Adrenal gland (tissue), 9 donors: ENCODE measurements at regions not wholly inside any gene's neighbourhood (a gene's known extent, or its start where the extent isn't known, plus 50 kb on each side); places are given as distances from the start of the nearest gene placed in this dataset.

ENCODE experiments used
- DNase-seq, 7 donors: peaks; one replicate each; pipeline ENCODE4 v3.0.0-alpha.2; 2019 to 2020
- H3K27ac ChIP-seq, 5 donors: fragments of 200-600 bp; sonication (generic) in 4 of 5; 1 replicate in 3 of 5; 2 replicates in 2 of 5; pipeline versions ENCODE4 v1.5.1 to v1.8.0; 2016 to 2020; ENCODE audit warnings: mild to moderate bottlenecking in 1 of 5
- H3K27me3 ChIP-seq: fragments of 200-600 bp; 2 replicates; pipeline ENCODE4 v1.8.0; 2021
- H3K36me3 ChIP-seq, 2 donors: fragments of 200-600 bp; replicated peaks in 1 of 2; 1 replicate in 1 of 2; 2 replicates in 1 of 2; pipeline versions ENCODE4 v1.5.1 to v1.8.0; 2018 to 2022
- H3K4me1 ChIP-seq, 2 donors: fragments of 200-600 bp; replicated peaks in 1 of 2; 1 replicate in 1 of 2; 2 replicates in 1 of 2; pipeline versions ENCODE4 v1.5.1 to v1.8.0; 2018 to 2021
- H3K4me3 ChIP-seq, 4 donors: fragments of 200-600 bp; sonication (generic) in 3 of 4; one replicate each; pipeline ENCODE4 v1.5.1; 2016 to 2018
- H3K9me3 ChIP-seq, 3 donors: fragments of 200-600 bp; sonication (generic) in 1 of 3; replicated peaks in 1 of 3; 1 replicate in 2 of 3; 2 replicates in 1 of 3; pipeline versions ENCODE4 v1.5.1 to v1.8.0; 2016 to 2021
- POLR2A ChIP-seq, 2 donors: fragments of 450-650 bp; IDR thresholded peaks; one replicate each; pipeline ENCODE4 v1.6.1; 2017; ENCODE audit warnings: antibody characterized with exemption in 2 of 2, mild to moderate bottlenecking in 2 of 2, moderate library complexity in 1 of 2
- WGBS, 4 donors: extraction: QIAGEN DNeasy Blood & Tissue Kit in 2 of 4; methylation state at CpG; one replicate each; pipeline versions ENCODE4 v1.1.5 to v1.1.7; 2013 to 2017; 5-methylcytosine and 5-hydroxymethylcytosine counted together
- intact Hi-C, 2 donors: fragments of 100-400 bp; cut with DNase I; formaldehyde crosslinking; loops; one replicate each; pipeline versions ENCODE4 v1.14.1 to v1.15.0; 2022 to 2023
- TF ChIP-seq, protein P1 (sequence below), 6 experiments: fragments of 450-650 bp in 4 of 6; fragments of 200-600 bp in 2 of 6; sonication (generic) in 1 of 6; IDR thresholded peaks; 1 replicate in 5 of 6; 2 replicates in 1 of 6; pipeline versions ENCODE4 v1.5.1 to v1.8.0; 2016 to 2021; ENCODE audit warnings: antibody characterized with exemption in 6 of 6, mild to moderate bottlenecking in 2 of 6, moderate library complexity in 1 of 6
- donor health status: healthy with polysubstance abuse.
- donor health status: Bipolar disorder and iron deficiency.
- donor health status: DM: yes; HTN: yes; CAD: no.
- donor health status: DM: no; HTN: no; CAD: no.
- donor health status: DM: no; HTN: no; CAD: no.

DNA sequence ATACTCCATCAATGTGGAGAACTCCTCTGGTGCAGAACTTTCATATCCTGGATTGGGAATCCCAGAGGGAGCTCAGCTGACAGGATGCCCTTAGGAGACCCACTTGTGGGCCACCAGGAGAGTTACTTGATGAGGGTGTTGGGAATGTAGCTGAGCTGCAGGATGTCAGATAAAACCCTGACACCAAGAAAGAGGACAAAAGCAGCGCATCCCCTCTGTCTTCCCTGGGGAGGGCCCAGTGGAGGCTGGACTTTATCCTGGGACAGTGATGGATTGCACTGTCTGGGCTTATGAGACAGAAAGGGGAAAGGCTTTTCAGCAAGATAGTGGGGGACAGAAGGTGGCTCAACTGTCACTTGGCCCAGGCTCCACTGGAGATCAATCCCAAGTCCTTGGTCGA lies 88.1 kb upstream of the BCAR3 start:
- intact Hi-C loops = no loop called here

DNA sequence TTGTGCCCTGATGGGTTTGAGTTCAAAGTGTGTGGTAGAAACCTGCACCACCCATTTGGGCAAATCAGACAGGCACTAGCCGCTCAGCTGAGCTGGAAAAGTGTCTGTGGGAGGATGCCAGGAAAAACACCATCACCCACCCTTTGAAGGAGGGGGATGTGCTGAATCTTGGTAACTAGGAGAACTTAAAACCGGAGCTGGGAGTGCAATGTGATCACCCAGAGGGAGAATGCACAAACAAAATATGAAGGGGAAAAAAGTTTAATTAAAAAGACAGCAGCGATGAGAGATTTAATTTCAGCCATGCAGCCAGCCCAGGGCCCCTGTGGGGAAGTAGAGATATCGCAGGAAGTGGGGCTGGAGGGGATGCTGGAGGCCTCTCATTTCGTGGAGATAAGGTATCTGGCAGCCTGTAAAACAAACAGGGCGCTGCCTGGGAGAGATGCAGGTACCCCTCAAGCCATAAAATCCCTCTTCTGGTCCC lies 86.8 kb upstream of the BCAR3 start:
- H3K4me1 ChIP-seq = peaks cover 0 to 8% of the 10 kb centered on the region in 2 donors
- peak overlapping the region in 2 of 5 donors; percentile 61 to 69 for H3K27ac ChIP-seq
- H3K27me3 ChIP-seq = no peaks in the 10 kb centered on the region
- H3K36me3 ChIP-seq = no peaks in the 10 kb centered on the region
- WGBS, 4 donors = 54 to 68% (median 61%) methylated on average over 6 of the region's 6 CpGs
- no peak for DNase-seq
- intact Hi-C loops = no loop called here
- TF ChIP-seq POLR2A (IDR thresholded peaks at IDR 0.05) = no peak
- TF ChIP-seq, protein P1, sequence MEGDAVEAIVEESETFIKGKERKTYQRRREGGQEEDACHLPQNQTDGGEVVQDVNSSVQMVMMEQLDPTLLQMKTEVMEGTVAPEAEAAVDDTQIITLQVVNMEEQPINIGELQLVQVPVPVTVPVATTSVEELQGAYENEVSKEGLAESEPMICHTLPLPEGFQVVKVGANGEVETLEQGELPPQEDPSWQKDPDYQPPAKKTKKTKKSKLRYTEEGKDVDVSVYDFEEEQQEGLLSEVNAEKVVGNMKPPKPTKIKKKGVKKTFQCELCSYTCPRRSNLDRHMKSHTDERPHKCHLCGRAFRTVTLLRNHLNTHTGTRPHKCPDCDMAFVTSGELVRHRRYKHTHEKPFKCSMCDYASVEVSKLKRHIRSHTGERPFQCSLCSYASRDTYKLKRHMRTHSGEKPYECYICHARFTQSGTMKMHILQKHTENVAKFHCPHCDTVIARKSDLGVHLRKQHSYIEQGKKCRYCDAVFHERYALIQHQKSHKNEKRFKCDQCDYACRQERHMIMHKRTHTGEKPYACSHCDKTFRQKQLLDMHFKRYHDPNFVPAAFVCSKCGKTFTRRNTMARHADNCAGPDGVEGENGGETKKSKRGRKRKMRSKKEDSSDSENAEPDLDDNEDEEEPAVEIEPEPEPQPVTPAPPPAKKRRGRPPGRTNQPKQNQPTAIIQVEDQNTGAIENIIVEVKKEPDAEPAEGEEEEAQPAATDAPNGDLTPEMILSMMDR (IDR thresholded peaks at IDR 0.05) = no peak
- H3K4me3 ChIP-seq = no peak overlapping the region
- no peaks in the 10 kb centered on the region for H3K9me3 ChIP-seq

More for the DNA sequence above, 88.1 kb upstream of the BCAR3 start:
- H3K27ac ChIP-seq = no peak overlapping the region
- peaks cover 0 to 8% of the 10 kb centered on the region in 2 donors for H3K4me1 ChIP-seq
- H3K4me3 ChIP-seq = no peak overlapping the region
- WGBS, 4 donors = 71 to 81% (median 75%) methylated on average over 2 of the region's 2 CpGs
- no peaks in the 10 kb centered on the region for H3K27me3 ChIP-seq
- H3K9me3 ChIP-seq = no peaks in the 10 kb centered on the region
- TF ChIP-seq, protein P1 (IDR thresholded peaks at IDR 0.05) = no peak
- TF ChIP-seq POLR2A (IDR thresholded peaks at IDR 0.05) = no peak
- no peak for DNase-seq
- no peaks in the 10 kb centered on the region for H3K36me3 ChIP-seq

DNA sequence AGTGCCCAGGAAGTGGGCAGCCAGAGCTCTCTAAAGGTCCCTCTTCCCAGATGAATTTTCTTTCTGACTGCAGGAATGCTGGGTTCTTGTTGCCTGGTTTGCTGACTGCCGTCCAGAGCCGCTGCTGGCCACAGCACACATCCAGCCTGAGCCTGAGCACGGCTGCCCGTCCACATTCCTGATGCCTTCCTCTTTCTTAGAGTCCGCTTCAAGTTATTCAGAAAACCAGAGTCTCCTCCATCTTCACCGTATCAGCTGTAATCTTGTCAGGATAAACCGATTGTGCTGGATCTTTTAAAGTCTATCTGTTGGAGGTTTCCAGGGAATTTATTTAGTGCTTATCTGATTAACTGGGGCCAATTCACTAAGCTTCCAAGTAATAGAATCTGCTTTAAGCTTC lies 84.8 kb upstream of the BCAR3 start:
- WGBS, 4 donors = 77 to 94% (median 92%) methylated on average over 7 of the region's 7 CpGs
- DNase-seq = no peak
- peaks cover 0 to 8% of the 10 kb centered on the region in 2 donors for H3K4me1 ChIP-seq
- intact Hi-C loops = no loop called here
- H3K36me3 ChIP-seq = no peaks in the 10 kb centered on the region
- no peak overlapping the region for H3K27ac ChIP-seq
- H3K9me3 ChIP-seq = no peaks in the 10 kb centered on the region
- no peaks in the 10 kb centered on the region for H3K27me3 ChIP-seq
- H3K4me3 ChIP-seq = no peak overlapping the region
- TF ChIP-seq, protein P1 (IDR thresholded peaks at IDR 0.05) = no peak
- no peak for TF ChIP-seq POLR2A (IDR thresholded peaks at IDR 0.05)

DNA sequence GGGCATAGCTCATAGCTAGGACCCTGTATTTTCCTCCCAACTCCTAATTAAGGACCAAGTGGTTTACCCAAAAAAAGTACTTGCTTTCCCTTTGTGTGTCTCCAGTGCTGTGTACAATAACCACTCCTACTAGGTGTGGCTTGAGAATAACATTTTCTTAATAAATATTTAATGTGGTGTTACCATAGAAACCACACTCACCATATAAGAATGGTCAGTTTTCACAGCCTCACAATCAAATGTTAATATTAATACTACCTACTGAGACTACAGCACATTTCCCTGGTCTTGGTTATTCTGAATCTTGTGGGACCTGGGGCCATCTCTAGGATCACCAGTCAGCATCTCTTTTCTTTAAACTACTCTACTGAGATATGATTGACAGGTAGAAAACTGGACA lies 83.5 kb upstream of the BCAR3 start:
- no peaks in the 10 kb centered on the region for H3K36me3 ChIP-seq
- intact Hi-C loops = no loop called here
- no peak overlapping the region for H3K27ac ChIP-seq
- H3K4me3 ChIP-seq = no peak overlapping the region
- no peaks in the 10 kb centered on the region for H3K27me3 ChIP-seq
- peaks cover 0 to 8% of the 10 kb centered on the region in 2 donors for H3K4me1 ChIP-seq
- no peaks in the 10 kb centered on the region for H3K9me3 ChIP-seq
- TF ChIP-seq, protein P1 (IDR thresholded peaks at IDR 0.05) = no peak
- no peak for TF ChIP-seq POLR2A (IDR thresholded peaks at IDR 0.05)
- DNase-seq = no peak
